ENCODE measurements at regions not wholly inside any gene's neighbourhood (a gene's known extent, or its start where the extent isn't known, plus 50 kb on each side); places are given as distances from the start of the nearest gene placed in this dataset.

DNA sequence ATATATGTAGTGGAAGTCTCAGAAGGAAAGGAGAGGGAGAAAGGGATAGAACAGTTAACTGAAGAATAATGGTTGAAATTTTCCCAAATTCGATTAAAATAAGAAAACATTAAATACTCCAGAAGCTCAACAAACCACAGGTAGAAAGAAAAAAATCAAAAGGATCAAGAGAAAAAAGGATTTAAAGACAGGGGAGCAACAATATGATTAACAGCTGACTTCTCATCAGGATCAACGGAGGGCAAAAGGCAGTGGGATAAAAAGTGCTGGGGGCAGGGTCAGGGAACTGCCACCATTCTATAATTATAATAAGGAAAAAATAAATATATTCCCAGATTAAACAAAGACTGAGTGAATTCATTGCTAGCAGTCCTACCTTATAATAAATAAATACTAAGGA is 55.3 kb downstream of the CDKN2C start:
- Histone ChIP-seq H3K9me3 (ENCODE audit: low read depth) (no peaks in the 10 kb centered on the region), H3K27me3 (no peaks in the 10 kb centered on the region), H3K4me3 (no peak overlapping the region), H3K27ac (no peak overlapping the region), H4K20me1 (ENCODE audit: insufficient read depth, poor library complexity, severe bottlenecking) (no peaks in the 10 kb centered on the region), H3K9me2 (replicated peaks; ENCODE audit: insufficient read depth) (no peaks in the 10 kb centered on the region), H2AFZ (no peak overlapping the region), H3K79me2 (no peaks in the 10 kb centered on the region), H3K4me1 (ENCODE audit: insufficient read depth) (no peaks in the 10 kb centered on the region), H3K36me3 (replicated peaks; ENCODE audit: insufficient read depth, low read depth) (no peaks in the 10 kb centered on the region), H3K4me2 (no peak overlapping the region)
- no peak for TF ChIP-seq EZH2phosphoT487 (IDR thresholded peaks at IDR 0.05; ENCODE audit: low read depth, severe bottlenecking, unreplicated experiment)
- TF ChIP-seq, protein P1, sequence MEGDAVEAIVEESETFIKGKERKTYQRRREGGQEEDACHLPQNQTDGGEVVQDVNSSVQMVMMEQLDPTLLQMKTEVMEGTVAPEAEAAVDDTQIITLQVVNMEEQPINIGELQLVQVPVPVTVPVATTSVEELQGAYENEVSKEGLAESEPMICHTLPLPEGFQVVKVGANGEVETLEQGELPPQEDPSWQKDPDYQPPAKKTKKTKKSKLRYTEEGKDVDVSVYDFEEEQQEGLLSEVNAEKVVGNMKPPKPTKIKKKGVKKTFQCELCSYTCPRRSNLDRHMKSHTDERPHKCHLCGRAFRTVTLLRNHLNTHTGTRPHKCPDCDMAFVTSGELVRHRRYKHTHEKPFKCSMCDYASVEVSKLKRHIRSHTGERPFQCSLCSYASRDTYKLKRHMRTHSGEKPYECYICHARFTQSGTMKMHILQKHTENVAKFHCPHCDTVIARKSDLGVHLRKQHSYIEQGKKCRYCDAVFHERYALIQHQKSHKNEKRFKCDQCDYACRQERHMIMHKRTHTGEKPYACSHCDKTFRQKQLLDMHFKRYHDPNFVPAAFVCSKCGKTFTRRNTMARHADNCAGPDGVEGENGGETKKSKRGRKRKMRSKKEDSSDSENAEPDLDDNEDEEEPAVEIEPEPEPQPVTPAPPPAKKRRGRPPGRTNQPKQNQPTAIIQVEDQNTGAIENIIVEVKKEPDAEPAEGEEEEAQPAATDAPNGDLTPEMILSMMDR (IDR thresholded peaks at IDR 0.05; ENCODE audit: poor library complexity), result no peak
- TF ChIP-seq EZH2 (IDR thresholded peaks at IDR 0.05; ENCODE audit: borderline replicate concordance), result no peak
- no peak for DNase-seq (ENCODE audit: low spot score)
- 59% methylated on average over 2 of the region's 2 CpGs for WGBS (ENCODE audit: low lambda C conversion rate, missing lambda C conversion rate)

DNA sequence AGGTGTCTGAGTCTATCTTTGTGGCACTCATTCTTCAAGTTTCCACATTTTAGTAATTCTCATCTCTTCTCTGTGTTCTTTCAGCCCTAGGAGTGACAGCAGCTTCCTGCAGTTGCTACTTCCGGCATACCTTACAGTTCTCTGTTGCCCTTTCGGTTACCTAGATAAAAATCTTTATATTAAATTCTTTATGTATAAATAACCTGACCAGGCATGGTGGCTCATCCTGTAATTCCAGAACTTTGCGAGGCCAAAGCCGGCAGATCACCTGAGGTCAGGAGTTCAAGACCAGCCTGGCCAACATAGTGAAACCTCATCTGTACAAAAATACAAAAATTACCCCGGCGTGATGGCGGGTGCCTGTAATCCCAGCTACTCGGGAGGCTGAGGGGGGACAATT is 62.9 kb downstream of the CDKN2C start:
- TF ChIP-seq EZH2phosphoT487 (IDR thresholded peaks at IDR 0.05; ENCODE audit: low read depth, severe bottlenecking, unreplicated experiment), result no peak
- TF ChIP-seq, protein P1 (IDR thresholded peaks at IDR 0.05; ENCODE audit: poor library complexity), result no peak
- Histone ChIP-seq H3K4me1 (ENCODE audit: insufficient read depth) (no peaks in the 10 kb centered on the region), H3K4me3 (no peak overlapping the region), H2AFZ (no peak overlapping the region), H3K4me2 (no peak overlapping the region), H4K20me1 (ENCODE audit: insufficient read depth, poor library complexity, severe bottlenecking) (no peaks in the 10 kb centered on the region), H3K9me3 (ENCODE audit: low read depth) (no peaks in the 10 kb centered on the region), H3K27ac (no peak overlapping the region), H3K27me3 (no peaks in the 10 kb centered on the region), H3K9me2 (replicated peaks; ENCODE audit: insufficient read depth) (no peaks in the 10 kb centered on the region), H3K36me3 (replicated peaks; ENCODE audit: insufficient read depth, low read depth) (no peaks in the 10 kb centered on the region), H3K79me2 (no peaks in the 10 kb centered on the region)
- DNase-seq (ENCODE audit: low spot score), result no peak
- WGBS (ENCODE audit: low lambda C conversion rate, missing lambda C conversion rate), result 88% methylated on average over 8 of the region's 8 CpGs

DNA sequence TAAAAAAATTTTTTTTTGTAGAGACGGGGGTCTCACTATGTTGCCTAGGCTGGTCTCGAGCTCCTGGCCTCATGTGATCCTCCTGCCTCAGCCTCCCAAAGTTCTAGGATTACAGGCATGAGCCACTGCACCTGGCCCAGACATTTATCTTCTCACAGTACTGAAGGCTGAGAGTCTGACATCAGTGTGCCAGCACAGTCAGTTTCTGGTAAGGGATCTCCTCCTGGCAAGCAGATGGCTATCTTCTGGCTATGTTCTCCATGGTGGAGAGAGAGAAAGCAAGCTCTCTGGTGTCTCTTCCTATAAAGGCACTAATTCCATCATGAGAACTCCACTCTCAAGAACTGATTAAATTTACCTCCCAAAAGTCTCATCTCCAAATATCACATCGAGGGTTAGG is 57.8 kb upstream of the C1orf185 start:
- no peak for TF ChIP-seq EZH2 (IDR thresholded peaks at IDR 0.05; ENCODE audit: borderline replicate concordance)
- TF ChIP-seq, protein P1 (IDR thresholded peaks at IDR 0.05; ENCODE audit: poor library complexity), result no peak
- no peak for TF ChIP-seq EZH2phosphoT487 (IDR thresholded peaks at IDR 0.05; ENCODE audit: low read depth, severe bottlenecking, unreplicated experiment)
- no peaks in the 10 kb centered on the region for H3K4me1 ChIP-seq (ENCODE audit: insufficient read depth)
- H3K27ac ChIP-seq, result no peak overlapping the region
- H3K4me3 ChIP-seq, result no peak overlapping the region
- H3K27me3 ChIP-seq, result peaks cover 8% of the 10 kb centered on the region
- no peaks in the 10 kb centered on the region for H4K20me1 ChIP-seq (ENCODE audit: insufficient read depth, poor library complexity, severe bottlenecking)
- H3K36me3 ChIP-seq (replicated peaks; ENCODE audit: insufficient read depth, low read depth), result no peaks in the 10 kb centered on the region
- no peak for DNase-seq (ENCODE audit: low spot score)
- H3K79me2 ChIP-seq, result no peaks in the 10 kb centered on the region
- H3K9me2 ChIP-seq (replicated peaks; ENCODE audit: insufficient read depth), result no peaks in the 10 kb centered on the region
- WGBS (ENCODE audit: low lambda C conversion rate, missing lambda C conversion rate), result 82% methylated on average over 3 of the region's 3 CpGs
- H3K4me2 ChIP-seq, result no peak overlapping the region
- no peaks in the 10 kb centered on the region for H3K9me3 ChIP-seq (ENCODE audit: low read depth)
- H2AFZ ChIP-seq, result no peak overlapping the region

DNA sequence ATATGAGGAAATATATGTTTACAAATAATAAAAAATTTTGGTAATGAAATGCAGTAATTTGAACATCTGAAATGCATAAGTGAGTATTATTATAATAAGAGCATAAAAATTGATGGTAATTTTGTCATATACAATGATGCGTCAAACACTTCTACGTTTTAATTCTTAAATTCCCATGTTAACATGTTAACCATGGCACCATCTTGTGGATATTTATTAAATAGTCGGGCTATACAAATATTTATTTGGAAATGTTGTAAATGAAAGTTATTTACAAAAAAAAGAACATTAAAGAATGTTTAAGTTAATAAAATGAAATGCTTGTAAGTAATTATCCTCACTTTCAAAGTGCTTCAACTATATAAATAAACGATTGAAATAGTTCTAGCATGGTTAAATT is 57.2 kb upstream of the C1orf185 start:
- H3K9me2 ChIP-seq (replicated peaks; ENCODE audit: insufficient read depth), result no peaks in the 10 kb centered on the region
- H3K4me1 ChIP-seq (ENCODE audit: insufficient read depth), result no peaks in the 10 kb centered on the region
- H3K27ac ChIP-seq, result no peak overlapping the region
- no peaks in the 10 kb centered on the region for H4K20me1 ChIP-seq (ENCODE audit: insufficient read depth, poor library complexity, severe bottlenecking)
- H3K4me3 ChIP-seq, result no peak overlapping the region
- no peaks in the 10 kb centered on the region for H3K36me3 ChIP-seq (replicated peaks; ENCODE audit: insufficient read depth, low read depth)
- WGBS (ENCODE audit: low lambda C conversion rate, missing lambda C conversion rate), result 71% methylated on average over 4 of the region's 4 CpGs
- no peaks in the 10 kb centered on the region for H3K9me3 ChIP-seq (ENCODE audit: low read depth)
- TF ChIP-seq, protein P1 (IDR thresholded peaks at IDR 0.05; ENCODE audit: poor library complexity), result peak; percentile 18
- no peak for TF ChIP-seq EZH2phosphoT487 (IDR thresholded peaks at IDR 0.05; ENCODE audit: low read depth, severe bottlenecking, unreplicated experiment)
- peaks cover 8% of the 10 kb centered on the region for H3K27me3 ChIP-seq
- no peak overlapping the region for H3K4me2 ChIP-seq
- no peak overlapping the region for H2AFZ ChIP-seq
- DNase-seq (ENCODE audit: low spot score), result no peak
- no peaks in the 10 kb centered on the region for H3K79me2 ChIP-seq

Measured in hepatocyte (in vitro differentiated cells).